IMR-90 (cell line): ENCODE measurements at regions not wholly inside any gene's neighbourhood (a gene's known extent, or its start where the extent isn't known, plus 50 kb on each side); places are given as distances from the start of the nearest gene placed in this dataset.
"Not testable (repeated sequence)": the region's sequence is repeated elsewhere in the genome, so short reads cannot be mapped to it uniquely, and the experiment has no call there.

Source experiments
- ATAC-seq: fragments of 200-7000 bp; cut with Tn5 transposase; 2 replicates; pipeline ENCODE4 v1.9.1; 2020; ENCODE audit warnings: low read depth, mild to moderate bottlenecking, moderate library complexity
- BruUV-seq: library from RNA; stranded (reverse); fragments of 400-500 nt; replicated peaks from 2 replicates; lab custom pipeline; 2021; lab: Mats Ljungman, UMichigan
- CTCF ChIA-PET: fragments of 300-600 bp; formaldehyde crosslinking; extraction: SDS; loops from one replicate; lab custom pipeline; 2021; ENCODE audit warnings: antibody characterized with exemption; lab: Yijun Ruan, JAX
- POLR2A ChIA-PET: fragments of 300-600 bp; sonication (Branson Sonifier 250); formaldehyde crosslinking; loops from one replicate; lab custom pipeline; 2022; ENCODE audit warnings: antibody characterized with exemption; ENCODE audit not compliant: unreplicated experiment; lab: Charles Lee
- DNase-seq: peaks from one replicate; pipeline ENCODE4 v3.0.0; 2013
- H2AFZ ChIP-seq: replicated peaks from 2 replicates; pipeline ENCODE3; 2013; ENCODE audit warnings: low read length, mild to moderate bottlenecking; ENCODE audit not compliant: poor library complexity
- H2AK5ac ChIP-seq: 2 replicates; pipeline ENCODE4 v1.6.1; 2013; ENCODE audit warnings: low read depth, low read length, inconsistent platforms
- H2AK9ac ChIP-seq: replicated peaks from 2 replicates; pipeline ENCODE3; 2013; ENCODE audit warnings: mild to moderate bottlenecking, low read depth, low read length, moderate library complexity; ENCODE audit not compliant: poor library complexity
- H2BK120ac ChIP-seq: 2 replicates; pipeline ENCODE4 v1.6.1; 2013; ENCODE audit warnings: low read depth, low read length, inconsistent platforms
- H2BK15ac ChIP-seq: 3 replicates; pipeline ENCODE4 v1.6.1; 2013; ENCODE audit warnings: low read depth, low read length, inconsistent platforms
- H2BK20ac ChIP-seq: 2 replicates; pipeline ENCODE4 v1.6.1; 2013; ENCODE audit warnings: low read depth, mild to moderate bottlenecking, inconsistent platforms, low read length, moderate library complexity
- H2BK5ac ChIP-seq: 2 replicates; pipeline ENCODE4 v1.6.1; 2013; ENCODE audit warnings: mild to moderate bottlenecking, low read depth, low read length, inconsistent platforms; ENCODE audit not compliant: poor library complexity, severe bottlenecking
- H3K14ac ChIP-seq: replicated peaks from 2 replicates; pipeline ENCODE4 v1.6.1; 2013; ENCODE audit warnings: low read depth, low read length, inconsistent platforms
- H3K18ac ChIP-seq: 2 replicates; pipeline ENCODE4 v1.6.1; 2013; ENCODE audit warnings: low read depth, low read length, control low read depth
- H3K23ac ChIP-seq: 2 replicates; pipeline ENCODE4 v1.6.1; 2013; ENCODE audit warnings: low read depth, low read length, inconsistent platforms
- H3K27ac ChIP-seq: 2 replicates; pipeline ENCODE4 v1.5.1; 2013; ENCODE audit warnings: mild to moderate bottlenecking, control low read depth, low read length; ENCODE audit not compliant: insufficient read depth
- H3K27me3 ChIP-seq: 2 replicates; pipeline ENCODE4 v1.6.1; 2013; ENCODE audit warnings: low read length; ENCODE audit not compliant: control insufficient read depth, insufficient read depth
- H3K36me3 ChIP-seq: 2 replicates; pipeline ENCODE4 v1.6.1; 2013; ENCODE audit warnings: low read length, mixed read lengths; ENCODE audit not compliant: control insufficient read depth, insufficient read depth
- H3K4ac ChIP-seq: 2 replicates; pipeline ENCODE4 v1.6.1; 2013; ENCODE audit warnings: low read depth, low read length, inconsistent platforms
- H3K4me1 ChIP-seq: 2 replicates; pipeline ENCODE4 v1.6.1; 2013; ENCODE audit warnings: low read length, mixed read lengths; ENCODE audit not compliant: control insufficient read depth, insufficient read depth
- H3K4me2 ChIP-seq: 2 replicates; pipeline ENCODE4 v1.6.1; 2013; ENCODE audit warnings: low read depth, mild to moderate bottlenecking, control low read depth, low read length, moderate library complexity
- H3K4me3 ChIP-seq: 2 replicates; pipeline ENCODE4 v1.5.1; 2013; ENCODE audit warnings: low read depth, mild to moderate bottlenecking, control low read depth, low read length, moderate library complexity; ENCODE audit not compliant: insufficient read depth
- H3K56ac ChIP-seq: 2 replicates; pipeline ENCODE4 v1.6.1; 2013; ENCODE audit warnings: low read length, inconsistent platforms; ENCODE audit not compliant: insufficient read depth; ENCODE audit errors: extremely low read depth
- H3K79me1 ChIP-seq, 2 experiments: 2 replicates each; pipeline ENCODE4 v1.6.1; 2013; ENCODE audit warnings: low read length in 2 of 2, inconsistent platforms in 1 of 2, low read depth in 1 of 2
- H3K9ac ChIP-seq: 2 replicates; pipeline ENCODE4 v1.6.1; 2013; ENCODE audit warnings: low read depth, low read length, control low read depth
- H3K9me1 ChIP-seq: 2 replicates; pipeline ENCODE4 v1.6.1; 2013; ENCODE audit warnings: low read length, inconsistent platforms; ENCODE audit not compliant: insufficient read depth
- H3K9me3 ChIP-seq: 2 replicates; pipeline ENCODE4 v1.6.1; 2013; ENCODE audit warnings: low read length; ENCODE audit not compliant: control insufficient read depth, insufficient read depth
- H4K20me1 ChIP-seq: 2 replicates; pipeline ENCODE4 v1.6.1; 2013; ENCODE audit warnings: low read length, inconsistent platforms; ENCODE audit not compliant: insufficient read depth
- H4K5ac ChIP-seq: 2 replicates; pipeline ENCODE4 v1.6.1; 2013; ENCODE audit warnings: mild to moderate bottlenecking, low read depth, low read length, control low read depth
- H4K8ac ChIP-seq, 2 experiments: 2 replicates each; pipeline ENCODE4 v1.6.1; 2013; ENCODE audit warnings: low read depth in 2 of 2, low read length in 2 of 2, control low read depth in 1 of 2, inconsistent platforms in 1 of 2
- H4K91ac ChIP-seq: 2 replicates; pipeline ENCODE4 v1.6.1; 2013; ENCODE audit warnings: low read depth, low read length, inconsistent platforms; ENCODE audit not compliant: insufficient read depth
- WGBS, 2 experiments: methylation state at CpG; one replicate each; pipeline versions ENCODE4 v1.1.5 to v1.1.7; 2013; ENCODE audit warnings: missing lambda C conversion rate in 2 of 2; ENCODE audit not compliant: insufficient read length in 1 of 2; ENCODE audit errors: extremely low coverage in 2 of 2; 5-methylcytosine and 5-hydroxymethylcytosine counted together
- dilution Hi-C: fragments of 300-500 bp; cut with HindIII; formaldehyde crosslinking; loops from one replicate; pipeline ENCODE4 v1.14.3; 2018; ENCODE audit warnings: low sequenced_read_pairs; ENCODE audit not compliant: unreplicated experiment
- in situ Hi-C: fragments of 300-500 bp; cut with MboI; formaldehyde crosslinking; loops from 3 replicates; pipeline ENCODE4 v1.14.3; 2019; ENCODE audit warnings: low sequenced_read_pairs, inconsistent platforms, mixed read lengths
- intact Hi-C: fragments of 100-400 bp; cut with micrococcal nuclease; formaldehyde crosslinking; loops from 2 replicates; pipeline ENCODE4 v1.10.0; 2022

DNA sequence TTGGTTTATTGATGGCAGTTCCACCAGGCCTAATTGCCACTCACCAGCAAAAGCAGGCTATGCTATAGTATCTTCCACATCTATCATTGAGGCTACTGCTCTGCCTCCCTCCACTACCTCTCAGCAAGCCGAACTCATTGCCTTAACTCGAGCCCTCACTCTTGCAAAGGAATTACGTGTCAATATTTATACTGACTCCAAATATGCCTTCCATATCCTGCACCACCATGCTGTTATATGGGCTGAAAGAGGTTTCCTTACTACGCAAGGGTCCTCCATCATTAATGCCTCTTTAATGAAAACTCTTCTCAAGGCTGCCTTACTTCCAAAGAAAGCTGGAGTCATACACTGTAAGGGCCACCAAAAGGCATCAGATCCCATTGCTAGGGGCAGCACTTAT lies 50.0 kb upstream of the RASAL2 start:
- H3K36me3 ChIP-seq, CTCF ChIA-PET, H3K9me3 ChIP-seq, H3K4me3 ChIP-seq, H2BK20ac ChIP-seq, BruUV-seq, H3K9ac ChIP-seq, intact Hi-C loops, H3K27ac ChIP-seq, POLR2A ChIA-PET, H4K8ac ChIP-seq, H4K20me1 ChIP-seq, H2BK120ac ChIP-seq, H3K79me1 ChIP-seq, H2AFZ ChIP-seq, H4K91ac ChIP-seq, H3K23ac ChIP-seq, H3K4me2 ChIP-seq, H2AK9ac ChIP-seq, H3K27me3 ChIP-seq, H4K5ac ChIP-seq, H3K18ac ChIP-seq, H2BK15ac ChIP-seq, in situ Hi-C loops, H3K56ac ChIP-seq, H3K4me1 ChIP-seq, DNase-seq, ATAC-seq, H2BK5ac ChIP-seq, H3K14ac ChIP-seq, H3K9me1 ChIP-seq, H2AK5ac ChIP-seq, H3K4ac ChIP-seq: not testable (repeated sequence)
- no CpG with 5 or more reads among the region's 4 CpGs for WGBS, 2 experiments
- dilution Hi-C loops, result loop anchor here (25.0 kb wide), 1 partner anchor 243 kb away; no protein-coding TSS in a partner anchor
